ENCODE measurements at regions not wholly inside any gene's neighbourhood (a gene's known extent, or its start where the extent isn't known, plus 50 kb on each side); places are given as distances from the start of the nearest gene placed in this dataset.

- TF ChIP-seq ZNF384 (IDR thresholded peaks at IDR 0.05) (no peak), SP1 (IDR thresholded peaks at IDR 0.05) (no peak), ARNT (IDR thresholded peaks at IDR 0.05) (no peak), L3MBTL2 (conservative IDR thresholded peaks at IDR 0.05) (no peak), FOXM1 (IDR thresholded peaks at IDR 0.05; ENCODE audit: borderline replicate concordance) (no peak), BHLHE40 (IDR thresholded peaks at IDR 0.05; ENCODE audit: borderline replicate concordance) (no peak), FOXA1 (IDR thresholded peaks at IDR 0.05) (no peak), LEF1 (IDR thresholded peaks at IDR 0.05; ENCODE audit: borderline replicate concordance) (no peak), NFRKB (IDR thresholded peaks at IDR 0.05) (no peak), HDGF (IDR thresholded peaks at IDR 0.05; ENCODE audit: borderline replicate concordance) (no peak), TARDBP (IDR thresholded peaks at IDR 0.05) (no peak)
Measured at GRCh38 chr12:28799348-28799747, 349.7 kb upstream of the FAR2 start.
